GM13977 (cell line): ENCODE measurements at regions not wholly inside any gene's neighbourhood (a gene's known extent, or its start where the extent isn't known, plus 50 kb on each side); places are given as distances from the start of the nearest gene placed in this dataset.

Source experiments
- DNase-seq: peaks from one replicate; pipeline ENCODE4 v3.0.0; 2012; ENCODE audit warnings: low spot score
- in situ Hi-C: fragments of 300-500 bp; cut with MboI; formaldehyde crosslinking; loops from one replicate; pipeline ENCODE4 v1.12.0; 2022; ENCODE audit warnings: low sequenced_read_pairs, low pct_unique_long_range_greater_than_20kb, mixed read lengths, inconsistent platforms; ENCODE audit not compliant: unreplicated experiment
- TF ChIP-seq, protein P1 (sequence below): IDR thresholded peaks from 2 replicates; pipeline ENCODE4 v1.5.1; 2012; ENCODE audit warnings: mild to moderate bottlenecking, control low read depth; ENCODE audit not compliant: insufficient read depth; ENCODE audit errors: extremely low read depth, missing control alignments

DNA sequence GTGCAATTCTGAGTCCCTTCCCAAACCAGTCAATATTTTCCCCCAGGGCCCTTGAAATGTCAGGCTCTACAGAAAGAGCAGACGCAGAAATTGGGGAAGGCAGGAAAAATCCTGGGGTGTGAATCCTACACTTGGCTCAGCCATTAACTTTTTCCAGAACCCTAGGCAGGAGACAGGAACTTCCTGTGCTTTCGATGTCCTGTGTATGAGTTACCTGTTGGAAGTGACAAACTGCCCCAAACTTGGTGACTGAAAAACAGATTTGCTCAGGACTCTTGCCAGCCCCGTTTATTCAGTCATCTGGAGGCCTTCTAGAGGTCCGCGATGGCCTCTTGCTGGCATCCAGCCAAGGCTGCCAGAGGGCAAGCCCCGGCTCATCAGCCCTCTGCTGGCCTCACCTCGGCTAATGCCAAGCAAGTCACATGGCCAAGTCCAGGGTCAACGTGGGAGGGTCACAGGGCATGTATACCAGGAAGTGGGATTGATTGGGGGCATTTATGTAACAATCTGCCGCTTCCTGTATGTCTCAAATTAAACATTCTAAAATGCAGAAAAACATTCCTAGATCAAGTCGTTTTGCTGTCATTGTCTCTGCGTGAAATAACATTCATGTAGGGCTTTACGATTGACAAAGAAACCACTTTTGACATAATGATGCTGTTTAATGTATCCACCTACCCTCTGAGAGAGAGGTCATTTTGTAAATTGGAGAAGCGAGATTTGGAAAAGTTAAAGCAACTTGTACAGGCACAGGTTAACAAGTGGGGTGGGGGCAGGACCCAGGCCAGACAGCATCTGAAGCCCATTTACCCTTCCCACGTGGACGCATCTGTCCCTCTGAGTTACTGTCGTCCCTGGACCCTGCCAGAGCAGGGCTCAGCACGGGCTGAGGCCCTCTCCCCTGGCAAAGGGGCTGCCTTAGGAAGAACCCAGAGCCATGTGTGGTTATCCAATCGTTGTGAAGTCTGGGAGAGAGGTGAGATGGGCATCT lies 179.4 kb downstream of the INHBB start:
- TF ChIP-seq, protein P1, sequence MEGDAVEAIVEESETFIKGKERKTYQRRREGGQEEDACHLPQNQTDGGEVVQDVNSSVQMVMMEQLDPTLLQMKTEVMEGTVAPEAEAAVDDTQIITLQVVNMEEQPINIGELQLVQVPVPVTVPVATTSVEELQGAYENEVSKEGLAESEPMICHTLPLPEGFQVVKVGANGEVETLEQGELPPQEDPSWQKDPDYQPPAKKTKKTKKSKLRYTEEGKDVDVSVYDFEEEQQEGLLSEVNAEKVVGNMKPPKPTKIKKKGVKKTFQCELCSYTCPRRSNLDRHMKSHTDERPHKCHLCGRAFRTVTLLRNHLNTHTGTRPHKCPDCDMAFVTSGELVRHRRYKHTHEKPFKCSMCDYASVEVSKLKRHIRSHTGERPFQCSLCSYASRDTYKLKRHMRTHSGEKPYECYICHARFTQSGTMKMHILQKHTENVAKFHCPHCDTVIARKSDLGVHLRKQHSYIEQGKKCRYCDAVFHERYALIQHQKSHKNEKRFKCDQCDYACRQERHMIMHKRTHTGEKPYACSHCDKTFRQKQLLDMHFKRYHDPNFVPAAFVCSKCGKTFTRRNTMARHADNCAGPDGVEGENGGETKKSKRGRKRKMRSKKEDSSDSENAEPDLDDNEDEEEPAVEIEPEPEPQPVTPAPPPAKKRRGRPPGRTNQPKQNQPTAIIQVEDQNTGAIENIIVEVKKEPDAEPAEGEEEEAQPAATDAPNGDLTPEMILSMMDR: no peak
- no peak for DNase-seq
- in situ Hi-C loops: no loop called here

DNA sequence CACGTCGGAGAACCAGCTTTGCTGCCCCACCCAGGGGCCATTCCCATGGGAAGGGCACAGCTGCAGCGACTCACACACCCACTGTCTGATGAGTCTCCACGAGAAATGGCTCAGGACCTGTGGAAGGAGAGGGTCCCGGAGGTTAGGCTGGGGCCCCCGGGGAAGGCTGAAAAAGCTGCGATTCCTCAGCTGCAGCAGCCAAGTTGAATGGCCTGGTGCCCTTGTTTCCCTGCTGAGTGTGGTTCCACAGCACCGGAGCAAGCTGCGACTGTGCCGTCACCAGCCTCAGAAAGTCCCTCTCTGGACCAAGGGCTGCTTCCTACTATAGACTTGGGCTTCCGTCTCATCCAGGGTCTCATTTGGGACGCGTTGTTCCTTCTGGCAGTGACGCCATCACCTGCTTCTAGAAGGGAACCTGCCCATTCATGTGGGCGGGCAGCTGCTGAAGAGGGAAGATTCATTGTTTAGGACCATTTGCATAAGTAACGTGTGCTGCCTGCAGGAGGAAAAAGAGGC lies 180.2 kb downstream of the INHBB start:
- no peak for DNase-seq
- in situ Hi-C loops: no loop called here
- TF ChIP-seq, protein P1: no peak

DNA sequence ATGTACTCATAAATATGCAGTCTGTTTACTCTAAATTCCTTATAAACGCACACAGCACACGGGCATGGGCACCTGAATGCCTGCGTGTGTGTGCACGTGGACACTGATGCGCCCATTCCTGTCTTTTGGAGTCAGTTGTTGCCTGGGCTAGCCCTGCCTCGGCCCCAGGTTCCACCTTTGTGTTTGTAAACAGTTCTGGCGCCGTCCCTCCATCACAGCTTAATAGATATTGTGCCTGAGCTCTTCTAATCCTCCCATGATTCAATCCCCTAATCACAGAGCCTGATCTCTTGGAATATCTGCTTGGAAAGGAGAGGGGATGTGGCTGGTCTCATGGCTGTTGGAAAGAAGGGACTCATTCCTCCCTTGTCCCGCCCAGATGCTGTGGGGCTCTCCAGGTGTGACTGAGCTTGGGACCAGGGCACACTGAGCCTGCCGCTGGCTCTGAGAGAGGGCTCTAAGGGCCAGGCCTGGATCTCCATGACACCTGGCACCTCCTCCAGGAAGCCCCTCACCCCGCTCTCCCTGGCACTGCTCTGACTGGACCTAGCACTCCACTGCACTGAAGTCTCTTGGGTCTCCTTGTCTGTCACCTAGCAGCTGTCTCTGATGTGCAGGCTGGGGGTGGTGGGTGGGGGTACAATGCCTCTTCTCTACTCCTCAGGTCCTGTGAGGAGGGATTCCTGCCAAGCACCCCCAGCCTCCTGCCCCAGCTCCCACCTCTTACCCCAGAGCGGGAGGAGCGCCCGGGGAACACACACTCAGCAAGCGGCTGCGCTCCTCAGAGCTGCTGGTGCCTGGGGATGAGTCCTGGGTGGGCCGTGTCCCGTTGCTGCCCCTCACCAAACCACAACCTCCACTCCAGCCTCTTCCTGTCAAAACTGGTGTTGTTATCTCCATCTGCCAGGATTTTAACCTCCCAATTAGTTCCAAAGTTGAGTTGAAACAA lies 181.3 kb downstream of the INHBB start:
- in situ Hi-C loops: no loop called here
- DNase-seq: no peak
- TF ChIP-seq, protein P1: no peak

DNA sequence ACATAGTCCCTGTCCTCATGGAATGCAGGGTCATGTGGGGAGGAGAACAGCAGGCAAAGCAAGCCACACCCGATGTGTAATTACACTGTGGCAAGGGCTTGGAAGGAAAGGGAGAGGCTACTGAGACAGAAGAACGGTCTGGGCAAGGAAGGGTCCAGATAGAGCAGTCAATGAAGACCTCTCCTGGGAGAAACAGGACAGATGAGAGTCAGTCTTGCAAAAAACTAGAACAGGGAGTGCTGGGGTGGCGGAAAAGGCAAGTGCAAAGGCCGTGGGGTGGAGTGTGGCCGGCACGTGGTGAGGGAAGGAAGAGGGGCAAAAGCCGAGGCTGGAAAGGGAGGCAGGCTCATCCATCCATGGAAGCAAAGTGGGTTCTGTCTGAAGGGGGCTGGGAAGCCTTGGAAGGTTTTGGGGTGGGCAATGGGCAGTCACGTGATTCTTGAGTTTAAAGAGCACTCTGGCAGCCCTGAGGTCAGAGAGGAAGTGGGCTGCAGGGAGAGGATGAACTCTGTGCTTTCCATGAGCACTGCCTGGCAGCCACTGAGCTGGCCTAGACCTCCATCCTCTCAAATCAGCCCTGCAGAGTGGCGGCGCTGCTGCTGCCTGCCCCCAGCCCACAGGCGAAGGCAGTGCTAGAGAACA lies 182.2 kb downstream of the INHBB start:
- TF ChIP-seq, protein P1: no peak

DNA sequence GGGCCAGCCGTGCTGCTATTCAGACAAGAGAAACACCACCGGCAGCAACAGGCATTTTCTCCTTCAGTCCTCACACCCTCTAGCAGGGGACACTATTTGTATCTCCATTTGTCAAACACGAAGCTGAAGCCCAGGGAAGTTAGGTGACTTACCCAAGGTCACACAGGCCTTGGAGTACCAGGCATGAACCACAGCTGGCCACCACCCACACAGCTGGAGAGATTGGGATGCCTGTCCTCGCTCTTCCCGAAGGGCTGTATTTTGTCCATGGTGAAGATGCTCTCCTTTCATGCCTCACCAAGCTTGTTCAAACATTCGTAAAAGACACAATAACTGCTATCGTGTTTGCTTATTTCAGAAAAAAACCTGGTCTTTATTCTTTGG lies 182.7 kb downstream of the INHBB start:
- in situ Hi-C loops: no loop called here
- TF ChIP-seq, protein P1: no peak
- no peak for DNase-seq

More for the DNA sequence above, 182.2 kb downstream of the INHBB start:
- DNase-seq: no peak
- in situ Hi-C loops: no loop called here

DNA sequence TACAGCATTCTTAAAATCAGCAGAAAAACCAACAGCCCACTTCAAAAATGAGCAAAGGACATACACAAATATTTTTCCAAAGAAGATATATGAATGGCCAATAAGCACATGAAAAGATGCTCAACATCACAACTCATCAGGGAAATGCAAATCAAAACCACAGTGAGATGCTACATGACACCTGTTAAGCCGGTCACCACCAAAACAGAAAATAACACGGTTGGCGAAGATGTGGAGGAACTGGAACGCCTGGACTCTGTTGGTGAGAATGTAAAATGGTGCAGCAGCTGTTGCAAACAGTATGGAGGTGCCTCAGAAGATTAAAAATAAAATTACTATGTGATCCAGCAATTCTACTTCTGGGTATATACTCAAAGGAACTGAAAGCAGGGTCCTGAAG lies 184.8 kb downstream of the INHBB start:
- TF ChIP-seq, protein P1: no peak
- no peak for DNase-seq
- in situ Hi-C loops: no loop called here
